Activated CD4-positive, alpha-beta T cell treated with anti-CD3 and anti-CD28 coated beads, Interleukin-2, Interleukin-4, amounts not matched to agents 100 ng/mL and 50 ng/mL, durations not matched to agents 16 hours and 8 hours (primary cell): ENCODE measurements at regions not wholly inside any gene's neighbourhood (a gene's known extent, or its start where the extent isn't known, plus 50 kb on each side); places are given as distances from the start of the nearest gene placed in this dataset.

Experiments
- DNase-seq: peaks from one replicate; pipeline ENCODE4 v3.0.0-alpha.2; 2020; ENCODE audit warnings: low spot score

DNA sequence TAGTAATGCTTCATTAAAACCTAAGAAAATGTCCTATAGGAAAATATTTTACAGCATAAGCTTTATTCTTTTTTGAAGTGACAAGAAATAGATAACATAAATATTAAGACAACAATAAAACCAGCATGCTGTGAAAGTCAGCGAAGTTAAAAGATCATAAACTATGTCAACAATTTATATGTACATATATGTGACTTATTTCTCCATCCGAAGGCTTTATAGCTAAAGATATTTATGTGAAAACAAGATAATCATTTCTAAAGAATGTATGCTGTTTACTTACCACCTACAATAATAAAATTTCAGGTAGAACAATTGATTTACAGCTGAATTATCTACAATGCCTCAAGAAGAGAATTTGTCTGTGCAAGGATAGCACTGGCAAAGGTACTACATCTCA is 283.4 kb downstream of the CRPPA start:
- no peak for DNase-seq

DNA sequence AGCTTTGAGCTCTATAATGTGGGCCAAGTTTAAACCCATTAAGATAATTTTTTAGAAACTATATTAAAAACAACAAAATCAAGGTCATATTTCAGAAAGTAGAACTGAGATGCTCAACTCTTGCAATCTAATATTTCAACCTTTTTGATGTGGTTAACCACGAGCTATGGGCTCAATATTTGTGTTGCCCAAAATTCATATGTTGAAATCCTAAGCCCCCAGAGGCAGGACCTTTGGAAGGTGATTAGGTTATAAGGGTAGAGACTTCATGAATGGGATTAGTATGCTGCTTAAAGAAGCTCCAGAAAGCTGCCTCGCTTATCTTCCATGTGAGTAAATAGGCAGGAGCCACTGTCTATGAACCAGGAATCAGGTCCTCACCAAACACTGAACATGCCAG is 284.4 kb downstream of the CRPPA start:
- DNase-seq = no peak

DNA sequence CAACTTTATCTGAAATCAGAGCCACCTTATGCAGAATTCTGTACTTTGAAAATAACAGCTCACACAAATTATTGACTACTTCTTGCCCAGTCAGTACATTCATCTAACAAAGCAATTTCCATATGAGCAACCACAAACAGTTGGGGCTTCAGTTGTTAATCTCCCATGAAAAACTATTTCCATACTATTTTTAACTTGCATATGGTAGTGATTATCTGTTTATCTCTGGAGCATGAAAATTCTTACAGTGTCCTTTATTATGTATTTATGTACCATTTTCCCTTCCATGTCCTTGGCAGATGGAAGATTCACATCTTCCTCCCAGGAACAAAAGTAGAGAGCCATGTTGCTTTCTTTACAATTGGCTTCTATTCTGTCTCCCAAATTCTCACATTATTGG is 285.7 kb downstream of the CRPPA start:
- DNase-seq = no peak

DNA sequence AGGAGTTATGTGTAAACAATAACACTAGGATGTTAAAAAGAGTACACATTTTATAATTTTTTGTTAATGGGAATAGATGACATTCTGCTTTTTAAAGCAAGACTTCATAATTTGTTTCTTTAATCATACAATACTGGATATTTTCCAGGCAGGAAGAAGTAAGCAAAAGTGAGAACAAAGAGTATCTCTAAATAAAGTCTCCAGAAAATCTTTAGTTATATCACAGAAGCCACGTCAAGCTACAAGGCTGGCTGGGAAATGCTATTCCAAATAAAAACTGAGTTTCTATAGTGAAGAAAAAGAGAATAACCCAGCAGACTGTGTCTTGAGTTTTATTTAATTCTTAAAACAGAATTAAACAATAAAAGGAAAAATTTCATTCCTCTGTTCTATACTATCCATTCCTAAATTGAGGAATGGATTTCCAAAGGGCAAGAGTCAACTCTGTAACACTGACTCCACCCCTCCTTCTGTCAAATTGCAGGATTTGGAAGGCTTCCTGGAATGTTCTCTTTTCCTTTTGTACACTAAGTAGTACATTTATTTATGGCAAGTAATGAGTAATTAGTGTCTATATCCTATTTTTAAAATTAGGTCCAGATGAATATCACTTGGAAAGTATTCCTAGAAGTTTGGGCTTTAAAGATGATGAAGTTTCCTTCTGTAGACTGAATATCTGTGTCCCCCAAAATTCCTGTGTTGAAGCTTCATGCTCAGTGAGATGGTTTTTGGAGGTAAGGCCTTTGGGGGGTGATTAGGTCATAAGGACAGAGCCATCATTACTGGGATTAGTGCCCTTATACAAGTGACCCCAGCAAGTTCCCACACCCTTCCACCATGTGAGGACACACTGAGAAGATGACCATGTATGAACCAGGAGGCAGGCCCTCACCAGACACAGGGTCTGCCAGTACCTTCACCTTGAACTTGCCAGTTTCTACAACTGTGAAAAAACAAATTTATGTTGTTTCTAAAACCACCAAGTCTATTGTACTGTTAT is 290.9 kb downstream of the CRPPA start:
- no peak for DNase-seq

DNA sequence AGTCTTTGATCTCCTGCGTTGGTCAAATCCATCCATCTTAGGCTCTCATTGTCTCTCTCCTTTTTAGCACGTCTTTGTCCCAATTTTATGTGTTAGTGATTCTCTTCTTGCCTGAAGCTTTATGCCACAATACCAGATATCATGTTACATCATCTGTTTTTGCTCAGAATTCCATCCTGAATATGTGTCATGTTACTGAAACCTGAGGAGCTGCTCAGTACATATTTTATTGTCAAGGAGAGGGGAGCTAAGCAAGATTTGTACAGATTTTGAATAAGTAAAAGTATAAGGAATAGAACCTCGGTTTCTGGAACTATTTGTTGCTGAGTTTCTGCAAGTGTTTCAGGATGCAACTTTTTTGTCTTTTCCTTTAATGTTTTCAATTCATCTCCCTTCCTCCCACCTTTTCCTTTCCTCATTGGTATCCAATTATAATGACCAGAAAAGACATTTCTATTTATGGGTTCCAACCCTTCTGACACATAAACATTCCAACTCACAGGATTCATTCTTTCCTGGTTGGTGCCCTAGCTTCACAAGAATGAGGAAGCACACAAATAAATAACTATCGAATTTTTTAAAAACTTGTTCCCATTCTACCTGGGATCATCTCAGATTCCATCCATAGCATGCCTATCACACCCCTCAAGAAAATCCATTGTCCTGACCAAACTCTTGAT is 291.8 kb downstream of the CRPPA start:
- no peak for DNase-seq

DNA sequence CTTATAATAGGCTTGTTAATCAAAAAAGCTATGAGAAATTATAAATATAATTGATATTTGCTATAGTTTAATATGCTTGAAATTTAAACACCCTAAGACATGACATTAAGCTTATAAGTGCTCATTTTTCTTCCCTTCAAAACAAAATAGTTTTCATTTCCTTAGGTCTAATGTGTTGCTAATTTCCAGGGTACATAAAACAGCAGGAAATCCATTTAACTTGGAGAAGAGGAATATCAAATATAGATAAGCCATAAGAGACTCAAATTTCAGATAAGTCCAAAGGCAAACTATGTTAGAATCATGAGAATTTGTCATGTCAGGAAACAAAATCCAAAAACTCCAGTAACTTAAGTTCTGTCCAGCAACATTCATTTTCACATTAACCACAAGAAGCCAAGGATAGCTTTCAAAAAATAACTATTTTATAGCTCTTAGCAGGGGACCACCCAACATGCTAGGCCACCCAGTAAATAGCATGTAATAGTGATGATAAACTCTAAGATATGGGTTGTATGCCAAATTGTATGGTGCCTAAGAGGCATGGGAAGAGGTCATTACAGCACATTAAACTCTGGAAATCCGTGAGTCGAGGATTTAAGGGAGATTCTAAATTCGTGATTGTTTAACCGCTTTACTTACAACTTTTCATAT is 298.1 kb downstream of the CRPPA start:
- no peak for DNase-seq

DNA sequence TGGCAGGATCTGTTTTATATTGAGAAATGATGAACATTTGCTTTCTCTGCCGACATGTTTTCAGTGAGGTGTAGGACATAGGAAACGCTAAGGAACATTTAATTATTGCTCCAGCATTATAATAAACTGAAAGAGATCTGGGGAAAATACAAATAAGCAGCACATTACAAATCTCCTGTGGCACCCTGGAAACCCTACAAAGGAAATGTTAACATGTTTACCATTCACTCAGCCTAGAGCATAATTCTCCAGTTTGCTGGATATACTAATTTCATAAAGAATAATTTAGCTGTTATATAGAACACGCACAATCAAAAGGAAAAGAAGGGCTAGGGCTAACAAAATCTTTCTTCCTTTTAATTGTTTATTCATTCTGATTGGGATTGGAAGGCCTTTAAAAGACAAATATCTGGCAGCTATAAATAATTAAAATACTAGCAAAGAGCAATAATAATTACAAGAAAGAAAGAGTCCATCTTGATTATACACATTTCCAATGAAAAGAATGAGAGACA is 299.4 kb downstream of the CRPPA start:
- no peak for DNase-seq

DNA sequence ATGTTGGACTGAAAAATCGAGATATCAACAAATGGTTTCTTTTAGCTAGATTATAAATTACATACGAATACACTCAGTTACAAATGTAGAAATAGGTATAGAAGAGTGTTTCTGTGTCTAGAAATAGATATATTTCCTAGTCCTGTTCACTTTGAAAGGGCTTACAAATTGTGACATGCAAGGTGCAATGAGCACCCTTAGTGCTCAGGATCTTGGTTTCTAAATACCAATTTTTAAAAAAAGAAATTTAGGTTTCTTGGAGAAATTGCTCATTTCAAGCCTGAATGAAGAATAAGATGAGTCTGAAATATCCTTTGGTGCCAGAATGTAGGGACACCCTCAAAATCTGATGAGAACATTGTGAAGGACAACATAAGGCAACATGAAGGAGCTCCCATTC is 306.0 kb downstream of the CRPPA start:
- no peak for DNase-seq

DNA sequence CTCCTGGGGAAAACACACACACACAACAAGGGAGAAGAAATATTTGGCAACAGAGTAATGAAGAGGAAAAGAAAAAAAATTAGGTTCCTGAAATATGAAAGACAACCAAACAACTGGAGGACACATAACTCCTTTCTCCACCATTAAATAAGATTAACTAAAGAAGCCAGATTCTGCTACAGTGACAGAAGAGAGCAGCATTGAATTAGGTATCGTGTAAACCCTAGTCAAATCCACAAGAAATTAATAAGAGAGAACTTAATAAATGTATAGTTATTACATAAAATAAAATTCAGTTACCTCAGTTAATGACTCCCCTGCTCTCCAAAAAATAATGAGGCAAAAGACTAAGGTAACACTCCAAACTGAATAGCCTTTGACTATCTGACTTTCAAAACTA is 306.7 kb downstream of the CRPPA start:
- DNase-seq = no peak

DNA sequence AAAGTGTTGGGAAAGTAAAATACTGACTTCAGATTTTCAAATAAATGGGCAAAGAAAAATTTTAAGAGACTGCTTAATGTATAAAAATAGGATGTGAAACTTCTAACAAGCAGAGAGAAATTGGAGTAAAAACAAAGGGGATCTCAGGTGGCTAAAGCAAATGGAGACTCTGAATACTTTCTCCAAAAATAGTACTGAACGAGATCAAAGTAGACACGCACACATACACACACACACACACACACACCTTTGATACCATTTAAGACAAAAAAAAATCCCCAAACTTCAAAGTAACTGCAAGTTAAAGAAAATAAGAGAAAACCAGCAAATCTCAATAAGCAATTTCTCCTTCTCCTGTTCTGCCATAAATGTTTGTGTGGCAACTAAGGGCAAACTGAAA is 307.3 kb downstream of the CRPPA start:
- no peak for DNase-seq

DNA sequence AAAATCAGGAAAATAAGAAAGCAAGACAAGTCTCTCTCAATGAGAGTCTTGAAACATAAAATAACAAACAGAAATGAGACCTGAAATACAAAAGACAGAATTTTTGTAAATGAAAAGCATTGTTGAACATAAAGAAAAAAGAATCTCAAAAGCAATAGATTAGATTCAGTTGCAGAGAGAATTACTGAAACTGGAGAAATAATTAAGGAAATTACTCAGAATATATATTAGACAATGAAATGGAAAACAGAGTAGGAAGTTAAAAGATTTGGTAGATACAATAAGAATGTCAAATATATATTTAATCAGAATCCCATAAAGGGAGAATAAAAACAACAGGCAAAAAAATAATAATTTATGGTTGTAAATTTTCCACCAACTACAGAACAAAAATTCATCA is 308.3 kb downstream of the CRPPA start:
- no peak for DNase-seq

DNA sequence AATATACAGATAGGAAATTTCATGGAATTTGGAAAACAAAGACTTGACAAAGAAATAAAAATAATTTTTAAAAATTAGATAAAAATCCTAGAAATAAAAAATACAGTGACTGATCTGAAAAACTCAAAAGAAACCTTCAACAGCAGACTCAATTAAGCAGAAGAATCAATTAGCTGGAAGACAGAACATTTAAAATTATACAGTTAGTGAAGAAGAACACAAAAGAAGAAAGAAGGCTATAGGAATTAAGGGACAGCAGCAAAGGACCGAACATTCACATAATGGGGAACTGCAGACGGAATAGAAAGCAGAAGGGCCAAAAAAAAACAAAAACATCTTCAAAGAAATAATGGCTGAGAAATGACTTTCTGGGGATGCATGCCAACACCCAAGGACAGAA is 314.5 kb downstream of the CRPPA start:
- DNase-seq = no peak

DNA sequence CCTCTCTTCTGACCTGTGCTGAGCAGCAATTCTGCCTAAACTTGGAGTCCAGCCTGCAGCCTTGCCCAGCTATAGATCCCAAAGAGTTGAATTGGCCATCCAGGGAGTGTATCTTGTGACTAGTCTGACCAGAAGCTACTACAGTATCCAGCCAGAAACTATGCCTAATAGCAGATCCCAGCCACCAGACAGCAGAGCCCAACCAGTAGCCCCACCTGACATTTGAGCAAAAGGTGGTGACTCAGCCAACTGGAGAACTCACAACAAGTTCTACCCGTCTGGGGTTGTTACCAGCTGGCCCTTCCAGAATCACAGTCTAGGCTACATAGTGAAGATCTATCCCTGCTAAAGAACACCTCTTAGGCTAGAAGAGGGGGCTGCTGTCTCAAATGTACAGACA is 315.0 kb downstream of the CRPPA start:
- no peak for DNase-seq

DNA sequence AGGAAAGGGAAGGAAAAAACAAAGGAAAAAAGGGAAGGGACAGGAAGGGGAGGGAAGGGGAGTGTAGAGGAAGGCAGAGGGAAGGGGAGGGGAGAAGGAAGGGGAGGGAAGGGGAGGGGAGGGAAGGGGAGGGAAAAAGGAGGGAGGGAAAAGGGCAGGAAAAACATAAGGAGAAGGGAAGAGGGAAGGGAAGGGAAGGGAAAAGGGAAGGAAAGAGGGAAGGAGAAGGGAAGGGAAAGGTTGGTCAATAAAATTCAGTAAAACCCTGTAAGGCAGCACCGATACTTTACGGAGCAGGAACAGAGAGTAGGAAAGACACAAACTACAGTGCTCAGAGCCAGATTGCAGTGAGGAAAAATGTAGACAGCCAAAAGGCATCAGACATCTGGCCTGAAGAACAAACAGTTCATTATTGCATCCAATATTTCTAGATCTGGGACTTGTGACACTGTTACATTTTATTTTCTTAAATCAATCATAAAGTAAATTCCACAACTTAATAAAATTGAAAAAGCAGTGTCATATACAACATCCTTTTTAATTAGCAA is 322.0 kb downstream of the CRPPA start:
- no peak for DNase-seq

DNA sequence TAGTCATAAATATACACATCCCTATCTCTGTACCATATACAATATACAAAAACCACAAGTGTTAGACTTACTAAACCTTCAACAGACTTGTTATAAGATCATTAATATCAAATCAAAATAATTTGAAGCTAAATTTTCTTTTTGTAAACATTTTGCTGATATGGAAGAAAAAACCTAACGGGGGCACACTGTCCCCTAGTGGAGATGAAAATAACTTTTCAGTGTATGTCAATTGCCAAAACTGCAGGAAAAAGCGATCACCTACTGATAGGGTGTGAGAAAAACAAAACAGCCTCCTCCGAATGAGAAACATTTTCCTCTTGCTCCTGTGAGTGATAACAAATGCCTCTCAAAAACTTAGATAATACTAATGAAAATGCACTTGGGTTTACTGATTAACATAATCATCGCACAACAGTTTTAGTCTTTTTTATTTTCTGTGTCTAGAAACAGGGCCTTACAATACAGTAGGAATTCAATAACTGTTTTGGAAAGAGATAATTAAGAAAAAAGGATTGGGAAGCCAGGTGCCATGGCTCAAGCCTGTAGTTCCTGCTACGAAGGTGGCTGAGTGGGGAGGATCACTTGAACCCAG is 322.7 kb downstream of the CRPPA start:
- no peak for DNase-seq

DNA sequence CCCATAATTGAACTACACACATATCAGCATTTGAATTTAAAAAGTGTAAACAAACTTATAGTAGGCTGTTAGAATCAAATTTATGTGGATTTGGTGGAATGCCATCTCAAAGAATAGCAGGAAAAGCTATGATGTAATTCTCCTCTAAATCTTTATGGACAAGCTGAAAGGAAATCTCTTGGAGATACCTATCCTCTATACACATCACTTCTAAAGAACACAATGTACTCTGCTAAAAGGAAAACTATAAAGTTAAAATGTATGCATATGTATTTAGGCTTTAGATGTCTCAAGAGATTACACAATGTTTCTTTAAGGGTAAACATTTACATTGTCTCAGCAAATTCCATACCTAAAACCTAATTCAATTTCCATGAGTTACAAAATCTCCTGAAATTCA is 323.3 kb downstream of the CRPPA start:
- DNase-seq = no peak

DNA sequence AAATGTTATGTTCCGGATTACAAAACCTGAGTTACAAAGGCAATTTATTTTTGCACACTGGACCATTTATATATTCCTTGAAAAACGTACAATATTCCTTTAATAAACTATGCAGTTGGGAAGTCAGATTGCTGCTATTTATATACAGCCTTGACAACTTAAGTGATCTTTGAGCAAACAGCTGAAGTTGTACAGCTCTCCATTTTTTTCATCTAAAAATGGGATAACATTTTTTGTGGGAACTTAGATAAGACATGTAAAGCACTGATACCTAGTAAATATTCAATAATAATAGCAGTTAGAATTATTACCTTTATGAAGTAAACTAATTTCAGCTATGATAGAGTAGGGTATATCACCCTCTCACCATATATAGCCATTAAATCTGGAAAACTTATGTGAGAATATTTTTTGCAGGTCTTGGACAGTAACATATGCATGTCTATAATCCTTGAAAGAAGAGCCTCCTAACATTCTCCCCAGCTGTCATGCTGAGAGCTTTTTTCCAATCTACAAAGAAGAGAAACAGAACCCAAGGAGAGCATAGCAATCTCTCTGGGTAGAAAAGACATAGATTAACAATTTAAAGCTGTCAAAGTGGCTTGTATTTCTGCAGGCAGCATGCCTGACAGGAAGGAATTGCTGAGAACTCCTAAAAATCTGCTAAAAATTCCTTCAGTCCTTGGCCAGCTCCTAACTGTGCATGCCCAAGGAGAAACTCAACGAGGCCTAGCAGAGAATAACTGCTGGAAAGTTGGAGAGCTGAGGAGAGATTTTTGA is 326.0 kb downstream of the CRPPA start:
- DNase-seq = no peak

DNA sequence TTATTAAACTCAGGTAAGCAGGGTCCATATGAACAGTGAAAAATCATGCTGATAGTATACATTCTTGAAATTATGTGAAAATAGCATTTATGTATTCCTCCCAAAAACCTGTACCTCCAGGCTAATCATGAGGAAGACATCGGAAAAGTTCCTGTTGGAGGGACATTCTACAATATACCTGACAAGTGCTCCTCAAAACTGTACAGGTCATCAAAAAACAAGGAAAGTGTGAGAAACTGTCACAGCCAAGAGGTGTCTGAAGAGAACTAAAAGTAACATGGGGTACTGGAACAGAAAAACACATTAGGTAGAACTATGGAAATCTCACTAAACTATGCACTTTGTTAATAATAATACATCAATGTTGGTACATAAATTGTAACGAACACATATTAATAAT is 326.7 kb downstream of the CRPPA start:
- DNase-seq = no peak

DNA sequence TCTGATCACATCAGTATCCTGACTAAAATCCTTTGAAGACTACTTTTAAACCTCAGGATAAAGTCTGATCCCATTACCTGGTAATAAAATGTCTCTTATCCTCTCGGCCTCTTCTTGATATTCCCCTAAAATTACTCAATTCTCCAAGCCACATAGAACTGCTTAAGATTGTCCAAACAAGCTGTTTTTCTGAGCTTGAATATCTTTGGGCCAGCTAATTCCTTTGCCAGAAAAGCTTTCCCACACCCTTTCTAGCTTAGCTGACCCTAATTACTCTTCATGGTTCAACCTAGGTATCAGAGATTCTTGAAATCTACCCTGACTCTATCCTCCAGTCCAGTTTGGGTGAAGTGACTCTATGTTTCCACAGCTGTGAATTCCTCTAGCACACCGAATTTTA is 328.6 kb downstream of the CRPPA start:
- no peak for DNase-seq

DNA sequence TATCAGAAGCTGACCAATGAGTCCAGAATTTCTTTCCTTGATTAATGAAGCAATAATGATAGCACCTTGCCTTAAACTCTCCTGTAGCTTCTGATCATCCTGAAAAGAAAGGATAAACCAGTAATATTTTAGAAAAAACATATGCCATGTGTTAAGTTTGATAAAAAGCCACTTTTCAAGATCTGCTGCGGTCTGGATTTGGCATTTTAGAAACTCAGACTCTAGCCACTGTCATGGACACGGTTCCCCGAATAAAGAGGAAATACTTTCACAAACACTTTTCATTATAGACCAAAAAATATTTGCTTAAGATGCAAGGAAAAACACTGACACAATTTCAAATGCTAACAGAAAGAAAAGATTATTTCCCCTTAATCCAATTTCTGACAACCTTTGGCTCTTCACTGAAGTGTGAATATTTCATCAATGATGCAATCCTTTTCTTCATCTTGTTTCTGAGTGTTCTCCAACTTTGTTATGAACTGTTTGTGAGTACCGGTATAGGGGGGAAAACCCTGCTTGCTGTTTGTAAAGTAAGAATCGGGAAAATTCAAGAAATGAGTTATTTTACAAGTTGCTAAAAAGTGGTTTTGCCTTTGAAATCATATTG is 329.5 kb downstream of the CRPPA start:
- DNase-seq = no peak

DNA sequence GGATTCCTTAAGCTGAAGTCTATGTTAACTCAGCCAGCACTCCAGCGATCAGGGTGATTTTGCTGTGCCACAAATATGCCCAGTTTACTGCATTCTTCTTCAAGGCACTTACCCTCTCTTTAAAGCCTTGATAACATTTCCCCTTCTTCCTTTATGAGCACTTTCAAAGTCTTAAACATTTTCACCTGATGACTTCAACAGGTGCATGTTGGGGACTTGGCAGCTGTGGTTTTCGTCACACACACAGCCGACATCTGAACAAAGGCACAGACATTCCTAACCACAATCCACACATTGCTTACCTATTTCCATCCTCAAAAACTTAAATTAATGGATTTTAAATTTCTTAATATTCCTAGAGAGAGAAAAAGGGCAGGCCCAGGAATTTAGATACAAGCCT is 331.5 kb downstream of the CRPPA start:
- no peak for DNase-seq
